GM23338 (cell line): ENCODE measurements at regions not wholly inside any gene's neighbourhood (a gene's known extent, or its start where the extent isn't known, plus 50 kb on each side); places are given as distances from the start of the nearest gene placed in this dataset.

Experiments
- ATAC-seq: fragments of 200-7000 bp; cut with Tn5 transposase; 3 replicates; pipeline ENCODE4 v1.9.1; 2020
- DNase-seq: peaks from one replicate; pipeline ENCODE4 v3.0.0-alpha.2; 2015; ENCODE audit warnings: low spot score
- H2AFZ ChIP-seq: fragments of 200-600 bp; sonication (generic); 2 replicates; pipeline ENCODE4 v1.8.0; 2016; ENCODE audit warnings: antibody characterized with exemption, mild to moderate bottlenecking, moderate library complexity
- H3F3A ChIP-seq: fragments of 200-600 bp; sonication (generic); replicated peaks from 2 replicates; pipeline ENCODE4 v1.8.0; 2017; ENCODE audit warnings: antibody characterized with exemption, mixed run types, low read depth
- H3K27ac ChIP-seq: fragments of 200-600 bp; sonication (generic); 2 replicates; pipeline ENCODE4 v1.6.1; 2016; ENCODE audit warnings: low read depth
- H3K27me3 ChIP-seq: fragments of 200-600 bp; sonication (generic); 2 replicates; pipeline ENCODE4 v1.8.0; 2016; ENCODE audit warnings: mild to moderate bottlenecking, mixed run types, moderate library complexity; ENCODE audit not compliant: insufficient read depth
- H3K36me3 ChIP-seq: fragments of 200-600 bp; sonication (generic); 2 replicates; pipeline ENCODE4 v1.8.0; 2016; ENCODE audit warnings: mild to moderate bottlenecking; ENCODE audit not compliant: insufficient read depth
- H3K4me1 ChIP-seq: fragments of 200-600 bp; sonication (generic); 2 replicates; pipeline ENCODE4 v1.8.0; 2016; ENCODE audit warnings: mild to moderate bottlenecking, moderate library complexity; ENCODE audit not compliant: insufficient read depth
- H3K4me2 ChIP-seq: fragments of 200-600 bp; sonication (generic); 2 replicates; pipeline ENCODE4 v1.7.1; 2017; ENCODE audit warnings: mixed run types
- H3K4me3 ChIP-seq: fragments of 200-600 bp; sonication (generic); 2 replicates; pipeline ENCODE4 v1.6.1; 2016; ENCODE audit warnings: mixed run types
- H3K79me2 ChIP-seq: fragments of 200-600 bp; sonication (generic); replicated peaks from 2 replicates; pipeline ENCODE4 v1.8.0; 2017; ENCODE audit warnings: mild to moderate bottlenecking; ENCODE audit not compliant: insufficient read depth
- H3K9me2 ChIP-seq: fragments of 200-600 bp; sonication (generic); 2 replicates; pipeline ENCODE4 v1.8.0; 2017; ENCODE audit not compliant: insufficient read depth
- H4K20me1 ChIP-seq: fragments of 200-600 bp; sonication (generic); replicated peaks from 2 replicates; pipeline ENCODE4 v1.8.0; 2017; ENCODE audit warnings: mild to moderate bottlenecking; ENCODE audit not compliant: insufficient read depth
- H3K27ac Mint-ChIP-seq: 2 replicates; pipeline ENCODE4 v1.8.0; 2020; ENCODE audit warnings: inconsistent platforms, mild to moderate bottlenecking, moderate library complexity, mixed read lengths
- H3K27me3 Mint-ChIP-seq: 3 replicates; pipeline ENCODE4 v1.8.0; 2022; ENCODE audit warnings: low read depth, mild to moderate bottlenecking, moderate library complexity, mixed read lengths, inconsistent platforms; ENCODE audit not compliant: insufficient read depth, poor library complexity
- H3K36me3 Mint-ChIP-seq: 3 replicates; pipeline ENCODE4 v1.8.0; 2021; ENCODE audit warnings: low read depth, mild to moderate bottlenecking, inconsistent platforms, moderate library complexity, mixed read lengths
- H3K4me1 Mint-ChIP-seq: 3 replicates; pipeline ENCODE4 v1.8.0; 2020; ENCODE audit warnings: mild to moderate bottlenecking, inconsistent platforms, mixed read lengths
- H3K4me3 Mint-ChIP-seq: 3 replicates; pipeline ENCODE4 v1.8.0; 2021; ENCODE audit warnings: moderate library complexity, mild to moderate bottlenecking, inconsistent platforms, mixed read lengths
- H3K9me3 Mint-ChIP-seq: 3 replicates; pipeline ENCODE4 v1.8.0; 2020; ENCODE audit warnings: moderate library complexity, mild to moderate bottlenecking, inconsistent platforms, mixed read lengths
- CREB1 ChIP-seq: fragments of 250-450 bp; sonication (Bioruptor Pico); IDR thresholded peaks from 2 replicates; pipeline ENCODE4 v1.5.0; 2020; ENCODE audit warnings: low read depth, mild to moderate bottlenecking, moderate library complexity
- EZH2 ChIP-seq: fragments of 200-600 bp; sonication (generic); IDR thresholded peaks from one replicate; pipeline ENCODE4 v1.8.0; 2017; ENCODE audit warnings: antibody characterized with exemption, mild to moderate bottlenecking, low read depth; ENCODE audit not compliant: unreplicated experiment
- EZH2phosphoT487 ChIP-seq: fragments of 200-600 bp; sonication (generic); IDR thresholded peaks from one replicate; pipeline ENCODE4 v1.8.1; 2018; ENCODE audit warnings: antibody characterized with exemption; ENCODE audit not compliant: unreplicated experiment
- JUNB ChIP-seq: IDR thresholded peaks from one replicate; pipeline ENCODE4 v1.6.1; 2016; ENCODE audit warnings: antibody characterized with exemption; ENCODE audit not compliant: unreplicated experiment
- NANOG ChIP-seq: IDR thresholded peaks from 2 replicates; pipeline ENCODE4 v1.6.1; 2016; ENCODE audit warnings: antibody characterized with exemption, borderline replicate concordance
- POLR2AphosphoS5 ChIP-seq: IDR thresholded peaks from 2 replicates; pipeline ENCODE4 v1.6.1; 2016; ENCODE audit warnings: antibody characterized with exemption, low read depth
- REST ChIP-seq: IDR thresholded peaks from one replicate; pipeline ENCODE4 v1.6.1; 2018; ENCODE audit warnings: antibody characterized with exemption; ENCODE audit not compliant: unreplicated experiment
- STAT1 ChIP-seq: IDR thresholded peaks from one replicate; pipeline ENCODE4 v1.6.1; 2016; ENCODE audit warnings: antibody characterized with exemption; ENCODE audit not compliant: unreplicated experiment
- ZNF331 ChIP-seq: fragments of 250-450 bp; sonication (Bioruptor Pico); IDR thresholded peaks from 2 replicates; pipeline ENCODE4 v1.5.0; 2020; ENCODE audit warnings: low read depth, mild to moderate bottlenecking, moderate library complexity
- TF ChIP-seq, protein P1 (sequence below): IDR thresholded peaks from 2 replicates; pipeline ENCODE4 v1.6.1; 2016; ENCODE audit warnings: antibody characterized with exemption
- TF ChIP-seq, protein P2 (sequence below): fragments of 250-450 bp; sonication (Bioruptor Pico); IDR thresholded peaks from 2 replicates; pipeline ENCODE4 v1.5.0; 2020; ENCODE audit warnings: mild to moderate bottlenecking, moderate library complexity
- TF ChIP-seq, protein P3 (sequence below), 2 experiments: fragments of 200-600 bp in 1 of 2; sonication (generic) in 1 of 2; conservative IDR thresholded peaks; 2 replicates each; pipeline versions ENCODE4 v1.5.1 to v1.6.1; 2016 to 2017; ENCODE audit warnings: antibody characterized with exemption in 2 of 2, low read depth in 2 of 2, mild to moderate bottlenecking in 2 of 2, moderate library complexity in 1 of 2

- TF ChIP-seq POLR2AphosphoS5 (no peak), CREB1 (CRISPR knock-in tag) (no peak), EZH2phosphoT487 (no peak)
- TF ChIP-seq, protein P1, sequence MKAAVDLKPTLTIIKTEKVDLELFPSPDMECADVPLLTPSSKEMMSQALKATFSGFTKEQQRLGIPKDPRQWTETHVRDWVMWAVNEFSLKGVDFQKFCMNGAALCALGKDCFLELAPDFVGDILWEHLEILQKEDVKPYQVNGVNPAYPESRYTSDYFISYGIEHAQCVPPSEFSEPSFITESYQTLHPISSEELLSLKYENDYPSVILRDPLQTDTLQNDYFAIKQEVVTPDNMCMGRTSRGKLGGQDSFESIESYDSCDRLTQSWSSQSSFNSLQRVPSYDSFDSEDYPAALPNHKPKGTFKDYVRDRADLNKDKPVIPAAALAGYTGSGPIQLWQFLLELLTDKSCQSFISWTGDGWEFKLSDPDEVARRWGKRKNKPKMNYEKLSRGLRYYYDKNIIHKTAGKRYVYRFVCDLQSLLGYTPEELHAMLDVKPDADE, result no peak
These were observed 65.0 kb upstream of the ZNF236 start (continued) for GRCh38 chr18:76757335-76757734.

- no peaks in the 10 kb centered on the region for H3F3A ChIP-seq
- TF ChIP-seq STAT1, result no peak
- TF ChIP-seq EZH2, result no peak
- no peak for TF ChIP-seq EZH2phosphoT487
- TF ChIP-seq POLR2AphosphoS5, result no peak
- TF ChIP-seq ZNF331 (CRISPR knock-in tag), result no peak
- TF ChIP-seq JUNB, result no peak
- TF ChIP-seq NANOG, result no peak
- TF ChIP-seq, protein P2, sequence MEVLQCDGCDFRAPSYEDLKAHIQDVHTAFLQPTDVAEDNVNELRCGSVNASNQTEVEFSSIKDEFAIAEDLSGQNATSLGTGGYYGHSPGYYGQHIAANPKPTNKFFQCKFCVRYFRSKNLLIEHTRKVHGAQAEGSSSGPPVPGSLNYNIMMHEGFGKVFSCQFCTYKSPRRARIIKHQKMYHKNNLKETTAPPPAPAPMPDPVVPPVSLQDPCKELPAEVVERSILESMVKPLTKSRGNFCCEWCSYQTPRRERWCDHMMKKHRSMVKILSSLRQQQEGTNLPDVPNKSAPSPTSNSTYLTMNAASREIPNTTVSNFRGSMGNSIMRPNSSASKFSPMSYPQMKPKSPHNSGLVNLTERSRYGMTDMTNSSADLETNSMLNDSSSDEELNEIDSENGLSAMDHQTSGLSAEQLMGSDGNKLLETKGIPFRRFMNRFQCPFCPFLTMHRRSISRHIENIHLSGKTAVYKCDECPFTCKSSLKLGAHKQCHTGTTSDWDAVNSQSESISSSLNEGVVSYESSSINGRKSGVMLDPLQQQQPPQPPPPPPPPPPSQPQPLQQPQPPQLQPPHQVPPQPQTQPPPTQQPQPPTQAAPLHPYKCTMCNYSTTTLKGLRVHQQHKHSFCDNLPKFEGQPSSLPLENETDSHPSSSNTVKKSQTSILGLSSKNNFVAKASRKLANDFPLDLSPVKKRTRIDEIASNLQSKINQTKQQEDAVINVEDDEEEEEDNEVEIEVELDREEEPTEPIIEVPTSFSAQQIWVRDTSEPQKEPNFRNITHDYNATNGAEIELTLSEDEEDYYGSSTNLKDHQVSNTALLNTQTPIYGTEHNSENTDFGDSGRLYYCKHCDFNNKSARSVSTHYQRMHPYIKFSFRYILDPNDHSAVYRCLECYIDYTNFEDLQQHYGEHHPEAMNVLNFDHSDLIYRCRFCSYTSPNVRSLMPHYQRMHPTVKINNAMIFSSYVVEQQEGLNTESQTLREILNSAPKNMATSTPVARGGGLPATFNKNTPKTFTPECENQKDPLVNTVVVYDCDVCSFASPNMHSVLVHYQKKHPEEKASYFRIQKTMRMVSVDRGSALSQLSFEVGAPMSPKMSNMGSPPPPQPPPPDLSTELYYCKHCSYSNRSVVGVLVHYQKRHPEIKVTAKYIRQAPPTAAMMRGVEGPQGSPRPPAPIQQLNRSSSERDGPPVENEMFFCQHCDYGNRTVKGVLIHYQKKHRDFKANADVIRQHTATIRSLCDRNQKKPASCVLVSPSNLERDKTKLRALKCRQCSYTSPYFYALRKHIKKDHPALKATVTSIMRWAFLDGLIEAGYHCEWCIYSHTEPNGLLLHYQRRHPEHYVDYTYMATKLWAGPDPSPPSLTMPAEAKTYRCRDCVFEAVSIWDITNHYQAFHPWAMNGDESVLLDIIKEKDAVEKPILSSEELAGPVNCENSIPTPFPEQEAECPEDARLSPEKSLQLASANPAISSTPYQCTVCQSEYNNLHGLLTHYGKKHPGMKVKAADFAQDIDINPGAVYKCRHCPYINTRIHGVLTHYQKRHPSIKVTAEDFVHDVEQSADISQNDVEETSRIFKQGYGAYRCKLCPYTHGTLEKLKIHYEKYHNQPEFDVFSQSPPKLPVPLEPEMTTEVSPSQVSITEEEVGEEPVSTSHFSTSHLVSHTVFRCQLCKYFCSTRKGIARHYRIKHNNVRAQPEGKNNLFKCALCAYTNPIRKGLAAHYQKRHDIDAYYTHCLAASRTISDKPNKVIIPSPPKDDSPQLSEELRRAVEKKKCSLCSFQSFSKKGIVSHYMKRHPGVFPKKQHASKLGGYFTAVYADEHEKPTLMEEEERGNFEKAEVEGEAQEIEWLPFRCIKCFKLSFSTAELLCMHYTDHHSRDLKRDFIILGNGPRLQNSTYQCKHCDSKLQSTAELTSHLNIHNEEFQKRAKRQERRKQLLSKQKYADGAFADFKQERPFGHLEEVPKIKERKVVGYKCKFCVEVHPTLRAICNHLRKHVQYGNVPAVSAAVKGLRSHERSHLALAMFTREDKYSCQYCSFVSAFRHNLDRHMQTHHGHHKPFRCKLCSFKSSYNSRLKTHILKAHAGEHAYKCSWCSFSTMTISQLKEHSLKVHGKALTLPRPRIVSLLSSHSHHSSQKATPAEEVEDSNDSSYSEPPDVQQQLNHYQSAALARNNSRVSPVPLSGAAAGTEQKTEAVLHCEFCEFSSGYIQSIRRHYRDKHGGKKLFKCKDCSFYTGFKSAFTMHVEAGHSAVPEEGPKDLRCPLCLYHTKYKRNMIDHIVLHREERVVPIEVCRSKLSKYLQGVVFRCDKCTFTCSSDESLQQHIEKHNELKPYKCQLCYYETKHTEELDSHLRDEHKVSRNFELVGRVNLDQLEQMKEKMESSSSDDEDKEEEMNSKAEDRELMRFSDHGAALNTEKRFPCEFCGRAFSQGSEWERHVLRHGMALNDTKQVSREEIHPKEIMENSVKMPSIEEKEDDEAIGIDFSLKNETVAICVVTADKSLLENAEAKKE (CRISPR knock-in tag), result no peak
- TF ChIP-seq CREB1 (CRISPR knock-in tag), result no peak
- no peak for TF ChIP-seq REST
- TF ChIP-seq, protein P3, sequence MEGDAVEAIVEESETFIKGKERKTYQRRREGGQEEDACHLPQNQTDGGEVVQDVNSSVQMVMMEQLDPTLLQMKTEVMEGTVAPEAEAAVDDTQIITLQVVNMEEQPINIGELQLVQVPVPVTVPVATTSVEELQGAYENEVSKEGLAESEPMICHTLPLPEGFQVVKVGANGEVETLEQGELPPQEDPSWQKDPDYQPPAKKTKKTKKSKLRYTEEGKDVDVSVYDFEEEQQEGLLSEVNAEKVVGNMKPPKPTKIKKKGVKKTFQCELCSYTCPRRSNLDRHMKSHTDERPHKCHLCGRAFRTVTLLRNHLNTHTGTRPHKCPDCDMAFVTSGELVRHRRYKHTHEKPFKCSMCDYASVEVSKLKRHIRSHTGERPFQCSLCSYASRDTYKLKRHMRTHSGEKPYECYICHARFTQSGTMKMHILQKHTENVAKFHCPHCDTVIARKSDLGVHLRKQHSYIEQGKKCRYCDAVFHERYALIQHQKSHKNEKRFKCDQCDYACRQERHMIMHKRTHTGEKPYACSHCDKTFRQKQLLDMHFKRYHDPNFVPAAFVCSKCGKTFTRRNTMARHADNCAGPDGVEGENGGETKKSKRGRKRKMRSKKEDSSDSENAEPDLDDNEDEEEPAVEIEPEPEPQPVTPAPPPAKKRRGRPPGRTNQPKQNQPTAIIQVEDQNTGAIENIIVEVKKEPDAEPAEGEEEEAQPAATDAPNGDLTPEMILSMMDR (conservative IDR thresholded peaks at IDR 0.05; ENCODE audit: low read depth in 2 of 2), result no peak
These were observed 65.7 kb upstream of the ZNF236 start for GRCh38 chr18:76756531-76757253.

More at GRCh38 chr18:76756531-76757253, 65.7 kb upstream of the ZNF236 start:
- Mint-ChIP-seq H3K4me3 (no peak overlapping the region), H3K9me3 (peaks cover 13% of the 10 kb centered on the region; the same call in 2 of the 3 replicates), H3K27ac (no peak overlapping the region), H3K36me3 (peaks cover 2% of the 10 kb centered on the region; the same call in 1 of the 3 replicates), H3K27me3 (peaks cover 2% of the 10 kb centered on the region), H3K4me1 (no peaks in the 10 kb centered on the region)
- no peaks in the 10 kb centered on the region for H3K79me2 ChIP-seq
- no peaks in the 10 kb centered on the region for H3K27me3 ChIP-seq
- no peaks in the 10 kb centered on the region for H3K36me3 ChIP-seq
- no peak overlapping the region for H3K27ac ChIP-seq
- no peak for DNase-seq
- H3K4me2 ChIP-seq, result no peak overlapping the region
- no peak for ATAC-seq
- no peaks in the 10 kb centered on the region for H4K20me1 ChIP-seq
- no peak overlapping the region for H3K4me3 ChIP-seq
- H2AFZ ChIP-seq, result no peak overlapping the region
- H3K4me1 ChIP-seq, result no peaks in the 10 kb centered on the region
- H3K9me2 ChIP-seq, result 0 out of 2 replicates have a peak, but pooled peaks cover 5% of the 10 kb centered on the region
